ENCODE measurements at regions not wholly inside any gene's neighbourhood (a gene's known extent, or its start where the extent isn't known, plus 50 kb on each side); places are given as distances from the start of the nearest gene placed in this dataset.

GRCh38 chr16:75781683-75782343 lies 55.5 kb upstream of the CPHXL start:
- H3K56ac ChIP-seq (ENCODE audit: extremely low read depth, insufficient read depth, low read length): no peak overlapping the region
- H2BK120ac ChIP-seq (ENCODE audit: low read depth, low read length): no peak overlapping the region
- H3K14ac ChIP-seq (replicated peaks; ENCODE audit: low read depth, low read length): no peak overlapping the region
- no peak overlapping the region for H2AK5ac ChIP-seq (ENCODE audit: low read depth, low read length)
- no peak overlapping the region for H3K4ac ChIP-seq (ENCODE audit: low read depth, low read length)
- dilution Hi-C loops (cut with HindIII; ENCODE audit: low sequenced_read_pairs, unreplicated experiment): loop anchor here (25.0 kb wide), 1 partner anchor 1380 kb away; no protein-coding TSS in a partner anchor
- no peak overlapping the region for H3K27ac ChIP-seq (ENCODE audit: insufficient read depth, low read length)
- H3K36me3 ChIP-seq (ENCODE audit: control insufficient read depth, insufficient read depth, low read length): no peaks in the 10 kb centered on the region
- no peaks in the 10 kb centered on the region for H3K9me1 ChIP-seq (ENCODE audit: insufficient read depth, low read length)
- no peak overlapping the region for H4K91ac ChIP-seq (ENCODE audit: insufficient read depth, low read depth, low read length)
- no peak overlapping the region for H3K4me2 ChIP-seq (ENCODE audit: low read depth, low read length)
- H4K5ac ChIP-seq (ENCODE audit: low read depth, low read length): no peak overlapping the region
- no peak overlapping the region for H3K9ac ChIP-seq (ENCODE audit: low read depth, low read length)
- no peaks in the 10 kb centered on the region for H3K9me3 ChIP-seq (ENCODE audit: control insufficient read depth, insufficient read depth, low read length)
- ChIA-PET CTCF (no interaction called here), POLR2A (ENCODE audit: unreplicated experiment) (no interaction called here)
- H3K23ac ChIP-seq (ENCODE audit: low read depth, low read length): no peak overlapping the region
- no peaks in the 10 kb centered on the region for H3K27me3 ChIP-seq (ENCODE audit: control insufficient read depth, insufficient read depth, low read length)
- TF ChIP-seq NFE2L2 (IDR thresholded peaks at IDR 0.05; ENCODE audit: low read depth, low read length) (no peak), RCOR1 (IDR thresholded peaks at IDR 0.05; ENCODE audit: insufficient replicate concordance, low read length) (no peak), MAFK (IDR thresholded peaks at IDR 0.05; ENCODE audit: low read depth, low read length) (no peak)
- intact Hi-C loops (cut with micrococcal nuclease): no loop called here
- H2BK5ac ChIP-seq (ENCODE audit: low read depth, low read length, poor library complexity, severe bottlenecking): no peak overlapping the region
- in situ Hi-C loops (cut with MboI; ENCODE audit: low sequenced_read_pairs): loop anchor here (10.0 kb wide), 1 partner anchor 873 kb away; no protein-coding TSS in a partner anchor
- H2BK20ac ChIP-seq (ENCODE audit: low read depth, low read length): no peak overlapping the region
- no peaks in the 10 kb centered on the region for H3K4me1 ChIP-seq (ENCODE audit: control insufficient read depth, insufficient read depth, low read length)
- no CpG with 5 or more reads among the region's 5 CpGs for WGBS, 2 experiments (ENCODE audit: extremely low coverage in 2 of 2, insufficient read length in 1 of 2)
- H3K79me1 ChIP-seq (ENCODE audit: low read depth in 1 of 2, low read length in 2 of 2): no peaks in the 10 kb centered on the region
- H2BK15ac ChIP-seq (ENCODE audit: low read depth, low read length): no peak overlapping the region
- no peak for ATAC-seq (ENCODE audit: low read depth)
- DNase-seq: no peak
- H2AK9ac ChIP-seq (replicated peaks; ENCODE audit: low read depth, low read length, poor library complexity): no peak overlapping the region
- no TSS peak for BruUV-seq (replicated peaks)
- no peaks in the 10 kb centered on the region for H4K20me1 ChIP-seq (ENCODE audit: insufficient read depth, low read length)
- H2AFZ ChIP-seq (replicated peaks; ENCODE audit: low read length, poor library complexity): no peak overlapping the region
- no peak overlapping the region for H3K18ac ChIP-seq (ENCODE audit: low read depth, low read length)
- no peak overlapping the region for H3K4me3 ChIP-seq (ENCODE audit: insufficient read depth, low read depth, low read length)
- no peak overlapping the region for H4K8ac ChIP-seq (ENCODE audit: low read depth in 2 of 2, low read length in 2 of 2)

Data from IMR-90 (cell line).